ENCODE measurements at regions not wholly inside any gene's neighbourhood (a gene's known extent, or its start where the extent isn't known, plus 50 kb on each side); places are given as distances from the start of the nearest gene placed in this dataset.

DNA sequence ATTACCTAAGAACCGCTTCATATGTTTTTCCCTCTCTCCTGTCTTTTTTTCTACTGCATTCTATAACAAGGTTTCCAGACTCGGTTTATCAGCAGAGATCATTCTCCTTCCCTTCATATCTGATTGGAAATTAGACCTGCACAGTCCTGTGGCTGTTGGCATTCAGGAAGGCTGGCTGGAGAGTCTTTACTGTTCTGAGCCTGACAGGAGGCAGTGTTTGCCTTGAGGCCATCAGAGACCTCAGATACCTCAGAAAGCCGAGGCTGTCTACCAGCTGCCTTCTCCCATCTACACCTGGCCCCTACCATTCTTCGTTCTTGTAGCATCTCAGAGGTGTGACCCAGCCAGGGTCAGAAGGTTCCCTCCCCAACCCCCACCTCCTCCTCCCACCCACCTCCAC lies 182.0 kb downstream of the CAND1 start:
- TF ChIP-seq POLR2A (IDR thresholded peaks at IDR 0.05; ENCODE audit: low read depth, low read length) (no peak), RAD21 (IDR thresholded peaks at IDR 0.05; ENCODE audit: low read length) (no peak), MXI1 (IDR thresholded peaks at IDR 0.05; ENCODE audit: borderline replicate concordance, low read depth, low read length) (no peak), CEBPB (IDR thresholded peaks at IDR 0.05; ENCODE audit: low read depth, low read length) (no peak), FOS (IDR thresholded peaks at IDR 0.05; ENCODE audit: low read depth, low read length) (no peak), SMC3 (IDR thresholded peaks at IDR 0.05; ENCODE audit: low read depth, low read length) (no peak), MAFK (IDR thresholded peaks at IDR 0.05; ENCODE audit: low read depth, low read length) (no peak)
- TF ChIP-seq, protein P1, sequence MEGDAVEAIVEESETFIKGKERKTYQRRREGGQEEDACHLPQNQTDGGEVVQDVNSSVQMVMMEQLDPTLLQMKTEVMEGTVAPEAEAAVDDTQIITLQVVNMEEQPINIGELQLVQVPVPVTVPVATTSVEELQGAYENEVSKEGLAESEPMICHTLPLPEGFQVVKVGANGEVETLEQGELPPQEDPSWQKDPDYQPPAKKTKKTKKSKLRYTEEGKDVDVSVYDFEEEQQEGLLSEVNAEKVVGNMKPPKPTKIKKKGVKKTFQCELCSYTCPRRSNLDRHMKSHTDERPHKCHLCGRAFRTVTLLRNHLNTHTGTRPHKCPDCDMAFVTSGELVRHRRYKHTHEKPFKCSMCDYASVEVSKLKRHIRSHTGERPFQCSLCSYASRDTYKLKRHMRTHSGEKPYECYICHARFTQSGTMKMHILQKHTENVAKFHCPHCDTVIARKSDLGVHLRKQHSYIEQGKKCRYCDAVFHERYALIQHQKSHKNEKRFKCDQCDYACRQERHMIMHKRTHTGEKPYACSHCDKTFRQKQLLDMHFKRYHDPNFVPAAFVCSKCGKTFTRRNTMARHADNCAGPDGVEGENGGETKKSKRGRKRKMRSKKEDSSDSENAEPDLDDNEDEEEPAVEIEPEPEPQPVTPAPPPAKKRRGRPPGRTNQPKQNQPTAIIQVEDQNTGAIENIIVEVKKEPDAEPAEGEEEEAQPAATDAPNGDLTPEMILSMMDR (conservative IDR thresholded peaks at IDR 0.05; ENCODE audit: low read depth, low read length): no peak
- TF ChIP-seq, protein P2, sequence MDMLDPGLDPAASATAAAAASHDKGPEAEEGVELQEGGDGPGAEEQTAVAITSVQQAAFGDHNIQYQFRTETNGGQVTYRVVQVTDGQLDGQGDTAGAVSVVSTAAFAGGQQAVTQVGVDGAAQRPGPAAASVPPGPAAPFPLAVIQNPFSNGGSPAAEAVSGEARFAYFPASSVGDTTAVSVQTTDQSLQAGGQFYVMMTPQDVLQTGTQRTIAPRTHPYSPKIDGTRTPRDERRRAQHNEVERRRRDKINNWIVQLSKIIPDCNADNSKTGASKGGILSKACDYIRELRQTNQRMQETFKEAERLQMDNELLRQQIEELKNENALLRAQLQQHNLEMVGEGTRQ (IDR thresholded peaks at IDR 0.05; ENCODE audit: low read depth, low read length): no peak
- TF ChIP-seq, protein P3, sequence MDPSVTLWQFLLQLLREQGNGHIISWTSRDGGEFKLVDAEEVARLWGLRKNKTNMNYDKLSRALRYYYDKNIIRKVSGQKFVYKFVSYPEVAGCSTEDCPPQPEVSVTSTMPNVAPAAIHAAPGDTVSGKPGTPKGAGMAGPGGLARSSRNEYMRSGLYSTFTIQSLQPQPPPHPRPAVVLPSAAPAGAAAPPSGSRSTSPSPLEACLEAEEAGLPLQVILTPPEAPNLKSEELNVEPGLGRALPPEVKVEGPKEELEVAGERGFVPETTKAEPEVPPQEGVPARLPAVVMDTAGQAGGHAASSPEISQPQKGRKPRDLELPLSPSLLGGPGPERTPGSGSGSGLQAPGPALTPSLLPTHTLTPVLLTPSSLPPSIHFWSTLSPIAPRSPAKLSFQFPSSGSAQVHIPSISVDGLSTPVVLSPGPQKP (IDR thresholded peaks at IDR 0.05; ENCODE audit: borderline replicate concordance, low read depth, low read length): no peak
